MM.1S (cell line): ENCODE measurements at regions not wholly inside any gene's neighbourhood (a gene's known extent, or its start where the extent isn't known, plus 50 kb on each side); places are given as distances from the start of the nearest gene placed in this dataset.

Experiments
- DNase-seq: peaks from one replicate; pipeline ENCODE4 v3.0.0-alpha.2; 2015
- H2AFZ ChIP-seq: fragments of 300-600 bp; sonication (generic); 2 replicates; pipeline ENCODE4 v1.6.0; 2016; ENCODE audit warnings: antibody characterized with exemption, low read length
- H3F3A ChIP-seq: fragments of 300-600 bp; sonication (generic); 2 replicates; pipeline ENCODE4 v1.6.1; 2016; ENCODE audit warnings: mild to moderate bottlenecking, antibody characterized with exemption, low read length, moderate library complexity, mixed read lengths; ENCODE audit not compliant: insufficient read depth
- H3K27ac ChIP-seq: fragments of 300-600 bp; sonication (generic); 2 replicates; pipeline ENCODE4 v1.5.1; 2016; ENCODE audit warnings: mild to moderate bottlenecking, low read length
- H3K27me3 ChIP-seq: fragments of 300-600 bp; sonication (generic); replicated peaks from 2 replicates; pipeline ENCODE4 v1.6.0; 2016; ENCODE audit warnings: low read length; ENCODE audit not compliant: insufficient read depth
- H3K36me3 ChIP-seq: fragments of 300-600 bp; sonication (generic); replicated peaks from 2 replicates; pipeline ENCODE4 v1.6.1; 2016; ENCODE audit warnings: mild to moderate bottlenecking, low read length, mixed read lengths; ENCODE audit not compliant: insufficient read depth
- H3K4me1 ChIP-seq: fragments of 300-600 bp; sonication (generic); 2 replicates; pipeline ENCODE4 v1.6.1; 2016; ENCODE audit warnings: low read length, mixed read lengths
- H3K4me2 ChIP-seq: fragments of 300-600 bp; sonication (generic); 2 replicates; pipeline ENCODE4 v1.6.0; 2016; ENCODE audit warnings: low read depth, low read length
- H3K4me3 ChIP-seq: fragments of 300-600 bp; sonication (generic); 2 replicates; pipeline ENCODE4 v1.5.1; 2016; ENCODE audit warnings: low read length, mixed read lengths
- H3K79me2 ChIP-seq: fragments of 300-600 bp; sonication (generic); 2 replicates; pipeline ENCODE4 v1.6.1; 2016; ENCODE audit warnings: mixed run types, low read length, mixed read lengths
- H3K9ac ChIP-seq: fragments of 300-600 bp; sonication (generic); 2 replicates; pipeline ENCODE4 v1.6.1; 2016; ENCODE audit warnings: low read length, mixed read lengths
- H3K9me2 ChIP-seq: fragments of 300-600 bp; sonication (generic); replicated peaks from 2 replicates; pipeline ENCODE4 v1.6.1; 2016; ENCODE audit warnings: mild to moderate bottlenecking, low read length, mixed read lengths; ENCODE audit not compliant: insufficient read depth
- H3K9me3 ChIP-seq: fragments of 300-600 bp; sonication (generic); replicated peaks from 2 replicates; pipeline ENCODE4 v1.6.1; 2016; ENCODE audit warnings: mild to moderate bottlenecking, low read length, mixed read lengths; ENCODE audit not compliant: insufficient read depth
- H4K20me1 ChIP-seq: fragments of 300-600 bp; sonication (generic); 2 replicates; pipeline ENCODE4 v1.6.1; 2016; ENCODE audit warnings: mild to moderate bottlenecking, low read length, moderate library complexity, mixed read lengths; ENCODE audit not compliant: insufficient read depth
- CTCF ChIP-seq: fragments of 300-600 bp; sonication (generic); IDR thresholded peaks from 2 replicates; pipeline ENCODE4 v1.5.1; 2016; ENCODE audit warnings: antibody characterized with exemption, low read length, mixed read lengths
- EZH2 ChIP-seq: fragments of 300-600 bp; sonication (generic); optimal IDR thresholded peaks from 2 replicates; pipeline ENCODE3; 2017; ENCODE audit warnings: low read depth, mild to moderate bottlenecking, antibody characterized with exemption, low read length, mixed read lengths
- EZH2phosphoT487 ChIP-seq: fragments of 300-600 bp; sonication (generic); IDR thresholded peaks from 2 replicates; pipeline ENCODE4 v1.6.1; 2018; ENCODE audit warnings: antibody characterized with exemption, low read length

DNA sequence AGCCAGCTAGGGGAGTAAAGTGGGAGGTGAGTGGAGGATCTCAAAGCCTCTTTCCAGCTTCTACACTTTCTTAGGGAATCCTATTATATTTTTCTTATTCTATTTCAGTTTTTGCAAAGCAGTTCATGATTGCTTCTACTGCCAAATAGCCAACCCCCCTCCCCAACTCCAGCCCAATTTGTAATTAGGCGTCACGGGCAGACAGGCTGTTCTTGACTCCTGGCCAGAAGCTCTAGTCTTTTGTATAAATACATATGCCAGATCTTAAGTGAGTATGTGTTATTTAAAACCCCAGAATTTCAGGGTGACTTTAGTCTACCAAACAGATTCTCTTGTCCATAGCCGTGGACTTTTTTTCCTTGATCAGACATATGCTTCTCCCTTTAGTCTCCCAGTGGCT lies 255.2 kb downstream of the BUB3 start:
- DNase-seq = no peak
- Histone ChIP-seq H3K79me2 (no peaks in the 10 kb centered on the region), H3K9ac (no peak overlapping the region), H3K36me3 (no peaks in the 10 kb centered on the region), H3K4me2 (no peak overlapping the region), H3K27me3 (no peaks in the 10 kb centered on the region), H3K4me1 (no peaks in the 10 kb centered on the region), H4K20me1 (no peaks in the 10 kb centered on the region), H3K27ac (no peak overlapping the region), H3K9me2 (no peaks in the 10 kb centered on the region), H3K4me3 (no peak overlapping the region), H2AFZ (no peak overlapping the region), H3F3A (no peaks in the 10 kb centered on the region), H3K9me3 (no peaks in the 10 kb centered on the region)
- TF ChIP-seq EZH2 (no peak), EZH2phosphoT487 (no peak), CTCF (no peak)

- H3F3A ChIP-seq = no peaks in the 10 kb centered on the region
- no peaks in the 10 kb centered on the region for H3K9me2 ChIP-seq
- H4K20me1 ChIP-seq = no peaks in the 10 kb centered on the region
- no peak for DNase-seq
- H3K4me2 ChIP-seq = no peak overlapping the region
- H3K4me1 ChIP-seq = no peaks in the 10 kb centered on the region
- TF ChIP-seq EZH2 (no peak), EZH2phosphoT487 (no peak), CTCF (no peak)
- H3K27me3 ChIP-seq = no peaks in the 10 kb centered on the region
- no peak overlapping the region for H3K9ac ChIP-seq
- no peak overlapping the region for H2AFZ ChIP-seq
- no peaks in the 10 kb centered on the region for H3K36me3 ChIP-seq
- no peak overlapping the region for H3K27ac ChIP-seq
- no peak overlapping the region for H3K4me3 ChIP-seq
- H3K9me3 ChIP-seq = no peaks in the 10 kb centered on the region
- H3K79me2 ChIP-seq = no peaks in the 10 kb centered on the region
These were observed 255.7 kb downstream of the BUB3 start for GRCh38 chr10:123409884-123410283.

GRCh38 chr10:123413353-123413752 lies 252.8 kb upstream of the GPR26 start:
- Histone ChIP-seq H3K4me3 (no peak overlapping the region), H3K9me3 (no peaks in the 10 kb centered on the region), H2AFZ (no peak overlapping the region), H3F3A (no peaks in the 10 kb centered on the region), H4K20me1 (no peaks in the 10 kb centered on the region), H3K79me2 (no peaks in the 10 kb centered on the region), H3K36me3 (no peaks in the 10 kb centered on the region), H3K27ac (no peak overlapping the region), H3K4me1 (no peaks in the 10 kb centered on the region), H3K4me2 (no peak overlapping the region), H3K27me3 (no peaks in the 10 kb centered on the region), H3K9me2 (no peaks in the 10 kb centered on the region), H3K9ac (no peak overlapping the region)
- TF ChIP-seq EZH2 (no peak), CTCF (peak; percentile 57)
- DNase-seq = peak; percentile 35

GRCh38 chr10:123415523-123415922 lies 250.6 kb upstream of the GPR26 start:
- H3K36me3 ChIP-seq = no peaks in the 10 kb centered on the region
- H3K79me2 ChIP-seq = no peaks in the 10 kb centered on the region
- H3K4me2 ChIP-seq = no peak overlapping the region
- no peaks in the 10 kb centered on the region for H3K9me2 ChIP-seq
- H3K27me3 ChIP-seq = no peaks in the 10 kb centered on the region
- H3K4me3 ChIP-seq = no peak overlapping the region
- no peaks in the 10 kb centered on the region for H3K9me3 ChIP-seq
- H3K9ac ChIP-seq = no peak overlapping the region
- no peaks in the 10 kb centered on the region for H3K4me1 ChIP-seq
- no peak for TF ChIP-seq CTCF
- TF ChIP-seq EZH2 = no peak
- TF ChIP-seq EZH2phosphoT487 = no peak
- no peak for DNase-seq
- H4K20me1 ChIP-seq = no peaks in the 10 kb centered on the region
- H3K27ac ChIP-seq = no peak overlapping the region
- no peaks in the 10 kb centered on the region for H3F3A ChIP-seq
- no peak overlapping the region for H2AFZ ChIP-seq
